Thyroid gland (tissue), 4 donors: ENCODE measurements at regions not wholly inside any gene's neighbourhood (a gene's known extent, or its start where the extent isn't known, plus 50 kb on each side); places are given as distances from the start of the nearest gene placed in this dataset.
"Not testable (repeated sequence)": the region's sequence is repeated elsewhere in the genome, so short reads cannot be mapped to it uniquely, and the experiment has no call there.

Experiments
- POLR2A ChIP-seq, 2 donors: fragments of 450-650 bp; IDR thresholded peaks; one replicate each; pipeline ENCODE4 v1.6.1; 2017; ENCODE audit warnings: antibody characterized with exemption in 2 of 2, mild to moderate bottlenecking in 2 of 2, moderate library complexity in 1 of 2
- TF ChIP-seq, protein P1 (sequence below), 6 experiments: fragments of 200-600 bp in 3 of 6; fragments of 450-650 bp in 3 of 6; sonication (generic) in 3 of 6; IDR thresholded peaks; one replicate each; pipeline ENCODE4 v1.5.1; 2016 to 2019; ENCODE audit warnings: antibody characterized with exemption in 6 of 6, mild to moderate bottlenecking in 2 of 6, inconsistent platforms in 1 of 6, moderate library complexity in 1 of 6

DNA sequence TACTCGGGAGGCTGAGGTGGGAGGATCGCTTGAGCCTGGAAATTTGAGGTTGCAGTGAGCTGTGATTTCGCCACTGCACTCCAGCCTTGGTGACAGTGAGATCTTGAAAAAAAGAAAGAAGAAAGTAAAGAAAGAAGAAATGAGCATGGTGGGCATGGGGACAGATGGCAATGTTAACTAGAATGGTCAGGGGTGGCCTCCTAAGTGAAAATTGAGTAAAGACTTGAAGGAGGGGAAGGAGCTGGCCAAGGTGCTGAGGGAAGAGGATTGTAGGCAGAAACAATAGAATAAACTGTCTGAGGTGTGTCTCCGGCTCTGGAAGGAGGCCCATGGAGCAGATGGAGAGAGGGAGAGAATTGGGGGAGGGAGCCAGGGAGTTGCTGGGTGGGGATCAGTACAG is 60.1 kb upstream of the METTL14 start:
- TF ChIP-seq, protein P1, sequence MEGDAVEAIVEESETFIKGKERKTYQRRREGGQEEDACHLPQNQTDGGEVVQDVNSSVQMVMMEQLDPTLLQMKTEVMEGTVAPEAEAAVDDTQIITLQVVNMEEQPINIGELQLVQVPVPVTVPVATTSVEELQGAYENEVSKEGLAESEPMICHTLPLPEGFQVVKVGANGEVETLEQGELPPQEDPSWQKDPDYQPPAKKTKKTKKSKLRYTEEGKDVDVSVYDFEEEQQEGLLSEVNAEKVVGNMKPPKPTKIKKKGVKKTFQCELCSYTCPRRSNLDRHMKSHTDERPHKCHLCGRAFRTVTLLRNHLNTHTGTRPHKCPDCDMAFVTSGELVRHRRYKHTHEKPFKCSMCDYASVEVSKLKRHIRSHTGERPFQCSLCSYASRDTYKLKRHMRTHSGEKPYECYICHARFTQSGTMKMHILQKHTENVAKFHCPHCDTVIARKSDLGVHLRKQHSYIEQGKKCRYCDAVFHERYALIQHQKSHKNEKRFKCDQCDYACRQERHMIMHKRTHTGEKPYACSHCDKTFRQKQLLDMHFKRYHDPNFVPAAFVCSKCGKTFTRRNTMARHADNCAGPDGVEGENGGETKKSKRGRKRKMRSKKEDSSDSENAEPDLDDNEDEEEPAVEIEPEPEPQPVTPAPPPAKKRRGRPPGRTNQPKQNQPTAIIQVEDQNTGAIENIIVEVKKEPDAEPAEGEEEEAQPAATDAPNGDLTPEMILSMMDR (IDR thresholded peaks at IDR 0.05) = not testable (repeated sequence)
- not testable (repeated sequence) for TF ChIP-seq POLR2A (IDR thresholded peaks at IDR 0.05)
